K562 (cell line): ENCODE measurements at regions not wholly inside any gene's neighbourhood (a gene's known extent, or its start where the extent isn't known, plus 50 kb on each side); places are given as distances from the start of the nearest gene placed in this dataset.

Experiments used
- ARHGAP35 ChIP-seq: fragments of 450-650 bp; IDR thresholded peaks from 2 replicates; pipeline ENCODE4 v1.6.1; 2018; ENCODE audit not compliant: partially characterized antibody
- CTCF ChIP-seq, 3 experiments: IDR thresholded peaks in 2 of 3; conservative IDR thresholded peaks in 1 of 3; 2 replicates each; pipeline ENCODE4 v1.5.1; 2011 to 2012; ENCODE audit warnings: low read length in 3 of 3, mild to moderate bottlenecking in 3 of 3, control low read depth in 2 of 3, improper control_type of control experiment in 1 of 3, inconsistent platforms in 1 of 3, low read depth in 1 of 3, mixed read lengths in 1 of 3, moderate library complexity in 1 of 3; ENCODE audit not compliant: insufficient read depth in 2 of 3
- MAZ ChIP-seq, 2 experiments: fragments of 450-650 bp in 1 of 2; sonication (generic) in 1 of 2; formaldehyde crosslinking; IDR thresholded peaks in 1 of 2; conservative IDR thresholded peaks in 1 of 2; 2 replicates each; pipeline versions ENCODE4 v1.4.0 to v1.5.0; 2020; ENCODE audit warnings: mild to moderate bottlenecking in 1 of 2, missing genetic modification reagents in 1 of 2
- NCOA4 ChIP-seq: fragments of 450-650 bp; IDR thresholded peaks from 2 replicates; pipeline ENCODE4 v1.6.1; 2018; ENCODE audit warnings: mild to moderate bottlenecking; ENCODE audit not compliant: partially characterized antibody
- NUFIP1 ChIP-seq: fragments of 450-650 bp; IDR thresholded peaks from 2 replicates; pipeline ENCODE4 v1.6.1; 2018; ENCODE audit not compliant: partially characterized antibody
- POLR2A ChIP-seq: fragments of 450-650 bp; conservative IDR thresholded peaks from 2 replicates; pipeline ENCODE4 v1.6.1; 2016
- ZFP36 ChIP-seq: fragments of 150-350 bp; IDR thresholded peaks from 2 replicates; pipeline ENCODE4 v1.6.1; 2018; ENCODE audit warnings: low read length, low read depth; ENCODE audit not compliant: partially characterized antibody
- ZNF23 ChIP-seq: fragments of 250-450 bp; sonication (Bioruptor Pico); IDR thresholded peaks from 2 replicates; pipeline ENCODE4 v1.4.0; 2020; ENCODE audit warnings: mild to moderate bottlenecking
- ZNF695 ChIP-seq: fragments of 450-650 bp; formaldehyde crosslinking; IDR thresholded peaks from 2 replicates; pipeline ENCODE4 v1.4.0; 2020; ENCODE audit warnings: mild to moderate bottlenecking, moderate library complexity
- TF ChIP-seq, protein P1 (sequence below): sonication (generic); formaldehyde crosslinking; IDR thresholded peaks from 2 replicates; pipeline ENCODE4 v1.5.0; 2020; ENCODE audit warnings: missing genetic modification reagents

DNA sequence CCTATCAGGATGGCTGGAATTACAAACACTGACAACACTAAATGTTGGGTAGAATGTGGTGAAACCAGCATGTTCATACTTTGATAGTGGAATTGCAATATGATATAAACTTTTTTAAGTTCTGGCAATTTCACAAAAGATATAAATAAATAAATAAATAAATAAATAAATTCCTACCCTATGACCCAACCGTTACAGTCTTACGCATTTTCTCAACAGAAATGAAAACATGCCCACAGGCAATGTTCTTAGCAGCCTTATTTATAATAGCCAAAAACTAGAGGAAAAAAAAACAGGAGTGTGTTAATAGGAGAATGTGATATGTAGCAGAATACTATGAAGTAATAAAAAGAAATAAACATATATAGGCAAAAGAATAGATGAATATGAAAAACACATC lies 318.9 kb downstream of the IPMK start:
- TF ChIP-seq ZFP36: no peak
- TF ChIP-seq POLR2A: no peak
- no peak for TF ChIP-seq NCOA4
- no peak for TF ChIP-seq ARHGAP35
- TF ChIP-seq MAZ (CRISPR knock-in tag; conservative IDR thresholded peaks at IDR 0.05 in 1 of 2, IDR thresholded peaks at IDR 0.05 in 1 of 2): no peak
- no peak for TF ChIP-seq CTCF (IDR thresholded peaks at IDR 0.05 in 2 of 3, conservative IDR thresholded peaks at IDR 0.05 in 1 of 3; ENCODE audit: insufficient read depth in 2 of 3, low read depth in 1 of 3, low read length in 3 of 3)
- TF ChIP-seq, protein P1, sequence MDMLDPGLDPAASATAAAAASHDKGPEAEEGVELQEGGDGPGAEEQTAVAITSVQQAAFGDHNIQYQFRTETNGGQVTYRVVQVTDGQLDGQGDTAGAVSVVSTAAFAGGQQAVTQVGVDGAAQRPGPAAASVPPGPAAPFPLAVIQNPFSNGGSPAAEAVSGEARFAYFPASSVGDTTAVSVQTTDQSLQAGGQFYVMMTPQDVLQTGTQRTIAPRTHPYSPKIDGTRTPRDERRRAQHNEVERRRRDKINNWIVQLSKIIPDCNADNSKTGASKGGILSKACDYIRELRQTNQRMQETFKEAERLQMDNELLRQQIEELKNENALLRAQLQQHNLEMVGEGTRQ: no peak
- TF ChIP-seq ZNF23 (CRISPR knock-in tag): no peak
- TF ChIP-seq NUFIP1: no peak
- TF ChIP-seq ZNF695 (CRISPR knock-in tag): no peak
